HepG2 (cell line): ENCODE measurements at regions not wholly inside any gene's neighbourhood (a gene's known extent, or its start where the extent isn't known, plus 50 kb on each side); places are given as distances from the start of the nearest gene placed in this dataset.

ENCODE experiments used
- ATAC-seq: fragments of 200-7000 bp; cut with Tn5 transposase; 3 replicates; pipeline ENCODE4 v1.9.1; 2020; ENCODE audit warnings: mild to moderate bottlenecking, moderate library complexity
- BruUV-seq: library from RNA; stranded (reverse); fragments of 400-500 nt; replicated peaks from 2 replicates; lab custom pipeline; 2021; lab: Mats Ljungman, UMichigan
- CTCF ChIA-PET: fragments of 300-600 bp; formaldehyde crosslinking; extraction: SDS; loops from one replicate; lab custom pipeline; 2021; ENCODE audit warnings: low total read pairs, inconsistent platforms, low intra/inter-chr PET ratio; lab: Yijun Ruan, JAX
- POLR2A ChIA-PET: fragments of 350-600 bp; sonication (Branson Sonifier 250); formaldehyde crosslinking; loops from one replicate; lab custom pipeline; 2020; ENCODE audit warnings: antibody characterized with exemption, inconsistent platforms; lab: Yijun Ruan, JAX
- DNase-seq: peaks from one replicate; pipeline ENCODE4 v3.0.0-alpha.2; 2015; ENCODE audit warnings: low spot score
- FAIRE-seq: peaks from 3 replicates; lab custom pipeline; 2011; peaks lifted over from hg19 to GRCh38; lab: Jason Lieb, UNC
- H2AFZ ChIP-seq: one replicate; pipeline ENCODE4 v1.6.1; 2011; ENCODE audit warnings: low read length, inconsistent platforms
- H3K27ac ChIP-seq: fragments of 300-600 bp; 3 replicates; pipeline ENCODE4 v1.8.0; 2011; ENCODE audit warnings: mixed run types, mild to moderate bottlenecking, mixed read lengths, low read length, inconsistent platforms; ENCODE audit not compliant: insufficient read depth; ENCODE audit errors: extremely low read length
- H3K27me3 ChIP-seq, 2 experiments: fragments of 200-600 bp in 1 of 2; 2 replicates in 1 of 2; 3 replicates in 1 of 2; pipeline versions ENCODE4 v1.6.0 to v1.8.0; 2011; ENCODE audit warnings: low read length in 2 of 2, mild to moderate bottlenecking in 2 of 2, moderate library complexity in 2 of 2, inconsistent platforms in 1 of 2; ENCODE audit not compliant: insufficient read depth in 2 of 2, control insufficient read depth in 1 of 2
- H3K36me3 ChIP-seq, 2 experiments: fragments of 200-600 bp in 1 of 2; replicated peaks in 1 of 2; 2 replicates in 1 of 2; 3 replicates in 1 of 2; pipeline versions ENCODE4 v1.5.1 to v1.8.0; 2011; ENCODE audit warnings: low read length in 2 of 2, inconsistent platforms in 1 of 2; ENCODE audit not compliant: insufficient read depth in 2 of 2, control insufficient read depth in 1 of 2
- H3K4me1 ChIP-seq: 2 replicates; pipeline ENCODE4 v1.5.1; 2012; ENCODE audit warnings: low read length, inconsistent platforms; ENCODE audit not compliant: insufficient read depth
- H3K4me2 ChIP-seq: 2 replicates; pipeline ENCODE4 v1.6.0; 2011; ENCODE audit warnings: low read depth, low read length, inconsistent platforms
- H3K4me3 ChIP-seq, 3 experiments: fragments of 200-600 bp in 1 of 3; sonication (generic), shearing (Covaris generic) in 1 of 3; replicated peaks in 1 of 3; 2 replicates each; pipeline ENCODE4 v1.5.1; 2011 to 2016; ENCODE audit warnings: low read length in 3 of 3, inconsistent platforms in 2 of 3, low read depth in 2 of 3, mild to moderate bottlenecking in 2 of 3, control low read depth in 1 of 3, mixed read lengths in 1 of 3; ENCODE audit not compliant: insufficient read depth in 1 of 3
- H3K79me2 ChIP-seq: one replicate; pipeline ENCODE4 v1.6.1; 2011; ENCODE audit warnings: low read length, inconsistent platforms; ENCODE audit not compliant: insufficient read depth
- H3K9ac ChIP-seq: 2 replicates; pipeline ENCODE4 v1.6.0; 2011; ENCODE audit warnings: mild to moderate bottlenecking, low read depth, low read length, inconsistent platforms; ENCODE audit not compliant: insufficient read depth
- H3K9me3 ChIP-seq: 2 replicates; pipeline ENCODE4 v1.5.1; 2012; ENCODE audit warnings: mild to moderate bottlenecking, low read length
- H4K20me1 ChIP-seq: 2 replicates; pipeline ENCODE4 v1.6.0; 2011; ENCODE audit warnings: inconsistent platforms, mild to moderate bottlenecking, low read length, moderate library complexity; ENCODE audit not compliant: insufficient read depth
- GPN1 ChIP-seq: sonication (generic); formaldehyde crosslinking; IDR thresholded peaks from 2 replicates; pipeline ENCODE4 v1.5.1; 2020; ENCODE audit warnings: missing genetic modification reagents, borderline replicate concordance
- HDAC2 ChIP-seq: sonication (generic); formaldehyde crosslinking; IDR thresholded peaks from 2 replicates; pipeline ENCODE4 v1.4.0; 2020; ENCODE audit warnings: missing genetic modification reagents
- HNRNPH1 ChIP-seq: fragments of 200-400 bp; formaldehyde crosslinking; optimal IDR thresholded peaks from 2 replicates; pipeline ENCODE3; 2017; ENCODE audit warnings: mild to moderate bottlenecking, low read depth, low read length
- MAF1 ChIP-seq: sonication (generic); formaldehyde crosslinking; IDR thresholded peaks from 2 replicates; pipeline ENCODE4 v1.5.0; 2020; ENCODE audit warnings: missing genetic modification reagents, borderline replicate concordance
- MED1 ChIP-seq: sonication (generic); formaldehyde crosslinking; IDR thresholded peaks from 2 replicates; pipeline ENCODE4 v1.4.0; 2020; ENCODE audit warnings: missing genetic modification reagents
- NCOA5 ChIP-seq: sonication (generic); formaldehyde crosslinking; IDR thresholded peaks from 2 replicates; pipeline ENCODE4 v1.4.0; 2020; ENCODE audit warnings: missing genetic modification reagents
- REL ChIP-seq: sonication (generic); formaldehyde crosslinking; conservative IDR thresholded peaks from 2 replicates; pipeline ENCODE4 v1.8.0; 2022; ENCODE audit warnings: mild to moderate bottlenecking, missing genetic modification reagents, moderate library complexity
- SP140L ChIP-seq: sonication (generic); formaldehyde crosslinking; IDR thresholded peaks from 2 replicates; pipeline ENCODE4 v1.4.0; 2020; ENCODE audit warnings: missing genetic modification reagents, borderline replicate concordance
- ZBTB34 ChIP-seq: sonication (generic); formaldehyde crosslinking; IDR thresholded peaks from 2 replicates; pipeline ENCODE4 v1.8.0; 2022; ENCODE audit warnings: mild to moderate bottlenecking, missing genetic modification reagents
- ZBTB42 ChIP-seq: sonication (generic); formaldehyde crosslinking; IDR thresholded peaks from 2 replicates; pipeline ENCODE4 v1.5.0; 2020; ENCODE audit warnings: mild to moderate bottlenecking, missing genetic modification reagents
- ZNF383 ChIP-seq: sonication (generic); formaldehyde crosslinking; IDR thresholded peaks from 2 replicates; pipeline ENCODE4 v1.4.0; 2020; ENCODE audit warnings: missing genetic modification reagents, mild to moderate bottlenecking, borderline replicate concordance
- ZNF543 ChIP-seq: sonication (generic); formaldehyde crosslinking; IDR thresholded peaks from 2 replicates; pipeline ENCODE4 v1.4.0; 2020; ENCODE audit warnings: mild to moderate bottlenecking, missing genetic modification reagents
- ZNF570 ChIP-seq: sonication (generic); formaldehyde crosslinking; IDR thresholded peaks from 2 replicates; pipeline ENCODE4 v1.4.0; 2020; ENCODE audit warnings: mild to moderate bottlenecking, missing genetic modification reagents, borderline replicate concordance
- ZNF75D ChIP-seq: sonication (generic); formaldehyde crosslinking; IDR thresholded peaks from 2 replicates; pipeline ENCODE4 v1.8.1; 2023; ENCODE audit warnings: missing genetic modification reagents, mild to moderate bottlenecking, borderline replicate concordance
- ZNF841 ChIP-seq: sonication (generic); formaldehyde crosslinking; IDR thresholded peaks from 2 replicates; pipeline ENCODE4 v1.8.1; 2023; ENCODE audit warnings: missing genetic modification reagents, borderline replicate concordance
- WGBS: methylation state at CpG from one replicate; pipeline ENCODE4 v1.1.6; 2017; ENCODE audit warnings: low lambda C conversion rate; 5-methylcytosine and 5-hydroxymethylcytosine counted together
- in situ Hi-C: cut with HindIII; loops from 2 replicates; pipeline ENCODE4 v1.10.0; 2017; ENCODE audit warnings: low pct_unique_long_range_greater_than_20kb; ENCODE audit not compliant: extremely low pct_ligation_motif_present
- intact Hi-C: fragments of 100-400 bp; cut with micrococcal nuclease; formaldehyde crosslinking; loops from one replicate; pipeline ENCODE4 v1.10.0; 2022; ENCODE audit not compliant: unreplicated experiment
- TF ChIP-seq, protein P1 (sequence below): sonication (generic); formaldehyde crosslinking; IDR thresholded peaks from 2 replicates; pipeline ENCODE4 v1.4.0; 2020; ENCODE audit warnings: missing genetic modification reagents, borderline replicate concordance
- TF ChIP-seq, protein P2 (sequence below): conservative IDR thresholded peaks from 2 replicates; pipeline ENCODE4 v1.6.1; 2018; ENCODE audit warnings: missing genetic modification reagents

DNA sequence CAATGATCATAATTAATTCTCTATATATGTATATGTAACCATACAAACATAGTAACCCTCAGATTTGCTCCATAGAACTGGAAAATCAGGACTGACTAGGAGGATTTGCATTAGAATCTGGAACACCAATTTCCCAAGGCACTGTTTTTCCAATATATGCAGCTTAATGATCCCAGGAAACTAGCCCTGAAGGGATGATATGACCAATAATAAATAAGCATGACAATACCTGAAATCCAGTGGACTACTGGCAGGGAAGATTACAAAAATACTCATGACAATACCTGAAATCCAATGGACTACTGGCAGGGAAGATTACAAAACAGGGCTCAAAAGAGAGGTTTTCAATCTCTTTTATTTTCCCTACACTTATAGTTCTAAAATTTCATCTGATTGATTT lies 98.4 kb downstream of the PCDH7 start:
- ATAC-seq, result no peak
- H3K79me2 ChIP-seq, result no peaks in the 10 kb centered on the region
- TF ChIP-seq SP140L (CRISPR knock-in tag) (no peak), MAF1 (CRISPR knock-in tag) (no peak), ZNF383 (CRISPR knock-in tag) (no peak), HDAC2 (no peak), NCOA5 (CRISPR knock-in tag) (no peak), ZBTB42 (no peak)
- TF ChIP-seq, protein P1, sequence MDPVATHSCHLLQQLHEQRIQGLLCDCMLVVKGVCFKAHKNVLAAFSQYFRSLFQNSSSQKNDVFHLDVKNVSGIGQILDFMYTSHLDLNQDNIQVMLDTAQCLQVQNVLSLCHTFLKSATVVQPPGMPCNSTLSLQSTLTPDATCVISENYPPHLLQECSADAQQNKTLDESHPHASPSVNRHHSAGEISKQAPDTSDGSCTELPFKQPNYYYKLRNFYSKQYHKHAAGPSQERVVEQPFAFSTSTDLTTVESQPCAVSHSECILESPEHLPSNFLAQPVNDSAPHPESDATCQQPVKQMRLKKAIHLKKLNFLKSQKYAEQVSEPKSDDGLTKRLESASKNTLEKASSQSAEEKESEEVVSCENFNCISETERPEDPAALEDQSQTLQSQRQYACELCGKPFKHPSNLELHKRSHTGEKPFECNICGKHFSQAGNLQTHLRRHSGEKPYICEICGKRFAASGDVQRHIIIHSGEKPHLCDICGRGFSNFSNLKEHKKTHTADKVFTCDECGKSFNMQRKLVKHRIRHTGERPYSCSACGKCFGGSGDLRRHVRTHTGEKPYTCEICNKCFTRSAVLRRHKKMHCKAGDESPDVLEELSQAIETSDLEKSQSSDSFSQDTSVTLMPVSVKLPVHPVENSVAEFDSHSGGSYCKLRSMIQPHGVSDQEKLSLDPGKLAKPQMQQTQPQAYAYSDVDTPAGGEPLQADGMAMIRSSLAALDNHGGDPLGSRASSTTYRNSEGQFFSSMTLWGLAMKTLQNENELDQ (CRISPR knock-in tag), result no peak
- ChIA-PET CTCF (no interaction called here), POLR2A (no interaction called here)
- no peaks in the 10 kb centered on the region for H3K27me3 ChIP-seq
- BruUV-seq, result no TSS peak
- no peaks in the 10 kb centered on the region for H4K20me1 ChIP-seq
- H3K9me3 ChIP-seq, result no peaks in the 10 kb centered on the region
- H3K4me3 ChIP-seq, result no peak overlapping the region
- no peak for DNase-seq
- H3K36me3 ChIP-seq, result no peaks in the 10 kb centered on the region
- H3K27ac ChIP-seq, result no peak overlapping the region
- in situ Hi-C loops, result no loop called here
- intact Hi-C loops, result no loop called here
- FAIRE-seq, result no peak
- no peaks in the 10 kb centered on the region for H3K4me1 ChIP-seq
- no peak overlapping the region for H2AFZ ChIP-seq
- H3K9ac ChIP-seq, result no peak overlapping the region
- no peak overlapping the region for H3K4me2 ChIP-seq

DNA sequence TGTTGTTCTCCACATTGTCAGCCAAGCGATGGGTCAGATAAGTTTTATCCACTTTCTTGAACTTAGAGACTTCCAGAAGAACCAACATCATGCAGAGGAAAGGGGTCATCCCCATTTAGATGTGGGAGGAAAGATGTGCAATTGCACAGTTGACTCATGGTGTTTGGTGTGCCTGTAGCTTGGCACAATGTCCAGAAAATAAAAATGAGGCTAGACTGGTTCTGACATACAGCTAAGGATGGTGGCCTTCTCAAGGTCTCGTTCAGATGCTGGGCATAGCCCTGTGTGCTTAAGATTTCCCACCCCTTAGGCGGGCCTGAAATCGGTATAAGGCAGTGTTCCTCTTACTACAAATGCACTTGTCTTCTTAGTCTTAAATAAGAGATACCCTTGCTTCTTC lies 101.1 kb downstream of the PCDH7 start:
- CTCF ChIA-PET, result no interaction called here
- Histone ChIP-seq H3K36me3 (no peaks in the 10 kb centered on the region), H2AFZ (no peak overlapping the region), H3K9me3 (no peaks in the 10 kb centered on the region), H3K79me2 (no peaks in the 10 kb centered on the region), H3K4me2 (no peak overlapping the region), H3K27ac (no peak overlapping the region), H3K4me3 (no peak overlapping the region), H3K9ac (no peak overlapping the region), H3K4me1 (no peaks in the 10 kb centered on the region), H4K20me1 (no peaks in the 10 kb centered on the region), H3K27me3 (no peaks in the 10 kb centered on the region)
- ATAC-seq, result no peak
- 5% methylated on average over 4 of the region's 4 CpGs for WGBS
- no TSS peak for BruUV-seq
- POLR2A ChIA-PET, result no interaction called here
- in situ Hi-C loops, result no loop called here
- intact Hi-C loops, result no loop called here
- no peak for DNase-seq
- FAIRE-seq, result no peak
- TF ChIP-seq ZNF543 (CRISPR knock-in tag), result no peak
- TF ChIP-seq MED1, result no peak
- TF ChIP-seq REL (CRISPR knock-in tag), result no peak
- no peak for TF ChIP-seq ZBTB34 (CRISPR knock-in tag)
- TF ChIP-seq ZNF841 (CRISPR knock-in tag), result no peak
- TF ChIP-seq, protein P2, sequence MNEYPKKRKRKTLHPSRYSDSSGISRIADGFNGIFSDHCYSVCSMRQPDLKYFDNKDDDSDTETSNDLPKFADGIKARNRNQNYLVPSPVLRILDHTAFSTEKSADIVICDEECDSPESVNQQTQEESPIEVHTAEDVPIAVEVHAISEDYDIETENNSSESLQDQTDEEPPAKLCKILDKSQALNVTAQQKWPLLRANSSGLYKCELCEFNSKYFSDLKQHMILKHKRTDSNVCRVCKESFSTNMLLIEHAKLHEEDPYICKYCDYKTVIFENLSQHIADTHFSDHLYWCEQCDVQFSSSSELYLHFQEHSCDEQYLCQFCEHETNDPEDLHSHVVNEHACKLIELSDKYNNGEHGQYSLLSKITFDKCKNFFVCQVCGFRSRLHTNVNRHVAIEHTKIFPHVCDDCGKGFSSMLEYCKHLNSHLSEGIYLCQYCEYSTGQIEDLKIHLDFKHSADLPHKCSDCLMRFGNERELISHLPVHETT (CRISPR knock-in tag), result no peak
- no peak for TF ChIP-seq GPN1 (CRISPR knock-in tag)
- TF ChIP-seq ZNF570 (CRISPR knock-in tag), result no peak
- no peak for TF ChIP-seq ZNF75D (CRISPR knock-in tag)
- TF ChIP-seq HNRNPH1, result no peak
